ELR (cell line): ENCODE measurements at regions not wholly inside any gene's neighbourhood (a gene's known extent, or its start where the extent isn't known, plus 50 kb on each side); places are given as distances from the start of the nearest gene placed in this dataset.
A peak's percentile ranks its signal among the peaks of the same experiment; 100 is the strongest.

Experiments used
- DNase-seq: peaks from one replicate; pipeline ENCODE4 v3.0.0-alpha.2; 2015; ENCODE audit warnings: low read depth

DNA sequence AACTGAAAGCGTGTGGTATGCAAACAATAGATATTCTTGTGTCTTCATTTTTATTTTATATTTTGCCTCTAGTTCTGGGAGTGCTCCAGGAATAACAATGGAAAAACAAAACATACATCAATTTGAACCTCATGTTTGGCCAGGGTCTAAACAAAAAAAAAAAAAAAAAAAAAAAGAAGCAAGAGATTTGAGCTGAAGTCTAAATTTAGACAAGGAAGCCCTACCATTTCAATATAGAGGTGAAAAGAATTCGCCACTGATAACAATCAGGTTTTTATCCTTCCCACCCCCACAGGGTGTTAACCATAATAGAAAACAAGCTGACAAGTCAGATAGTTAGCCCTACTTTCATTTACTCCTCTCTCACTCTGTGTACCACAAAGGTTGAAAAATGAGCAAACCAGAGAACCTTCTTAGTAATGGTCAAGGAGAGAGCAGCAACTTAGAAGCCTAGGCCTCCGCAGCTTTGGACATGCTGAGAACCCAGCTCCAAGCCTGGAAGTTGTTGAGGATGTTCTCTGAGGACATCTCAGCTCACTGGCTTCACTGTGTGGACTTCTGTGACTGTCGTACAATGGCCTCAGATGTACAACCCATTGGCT lies 118.2 kb upstream of the HMHB1 start:
- DNase-seq, result no peak

GRCh38 chr5:143692342-143692741 lies 119.6 kb upstream of the HMHB1 start:
- no peak for DNase-seq

DNA sequence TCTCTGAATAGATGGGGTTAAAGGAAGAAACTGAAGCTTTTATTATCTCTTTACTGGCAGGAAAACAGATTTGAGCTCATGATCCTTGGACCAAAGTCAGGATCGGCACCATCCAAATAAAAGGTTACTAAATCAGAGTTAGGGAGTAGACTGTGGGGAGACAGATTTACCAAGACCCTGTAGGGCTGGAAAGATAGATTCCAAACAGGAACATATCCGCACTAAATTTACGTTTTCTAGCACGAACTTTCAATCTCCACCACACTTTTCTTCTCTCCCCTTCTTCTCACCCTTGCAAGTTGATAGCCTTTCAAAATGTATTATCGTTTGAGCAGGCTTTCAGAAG lies 120.0 kb upstream of the HMHB1 start:
- DNase-seq, result no peak

GRCh38 chr5:143691287-143691944 lies 120.5 kb upstream of the HMHB1 start:
- no peak for DNase-seq

DNA sequence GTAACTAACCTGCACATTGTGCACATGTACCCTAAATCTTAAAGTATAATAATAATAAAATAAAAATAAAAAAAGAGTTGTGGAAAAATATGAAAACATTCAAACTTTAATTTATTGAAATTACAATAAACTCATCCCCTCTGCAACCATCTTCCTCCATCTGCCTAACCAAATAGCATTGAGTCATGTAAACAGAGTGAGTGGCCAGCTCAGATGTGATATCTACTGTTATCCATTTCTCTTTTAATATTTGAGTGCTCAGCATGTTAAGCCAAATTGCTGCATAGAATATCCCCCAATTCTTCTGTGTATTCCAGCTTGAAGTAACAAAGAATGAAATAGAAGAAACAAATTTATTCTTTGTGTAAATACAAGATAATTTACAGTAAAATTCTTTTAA lies 124.4 kb upstream of the HMHB1 start:
- peak; percentile 21 for DNase-seq

DNA sequence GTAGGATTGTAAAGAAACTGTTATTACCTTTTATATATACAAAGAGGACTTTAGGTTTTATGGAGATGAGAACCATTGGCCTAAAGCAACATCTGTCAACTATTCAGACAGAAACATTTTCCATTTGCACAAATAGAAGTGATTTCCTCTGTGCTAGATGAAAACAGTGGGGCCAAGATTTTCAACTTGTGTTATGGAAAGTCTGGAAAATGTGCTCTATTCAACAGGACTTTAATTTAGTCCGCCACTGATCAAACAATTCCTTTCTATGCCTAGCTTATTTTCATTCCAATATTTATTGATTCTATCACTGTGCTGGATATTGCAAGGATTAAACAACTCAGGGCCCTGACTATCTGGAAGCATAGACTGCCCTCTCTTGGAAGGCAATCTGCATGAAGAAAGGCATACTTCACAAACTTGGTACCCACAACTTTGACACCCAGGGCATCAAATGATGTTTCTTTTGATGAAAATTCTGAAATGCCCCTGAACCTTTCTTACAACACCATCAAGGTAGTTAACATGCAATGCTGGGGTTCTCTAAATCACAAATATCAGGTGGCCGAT lies 126.6 kb upstream of the HMHB1 start:
- peak; percentile 48 for DNase-seq

GRCh38 chr5:143683459-143683858 lies 128.5 kb upstream of the HMHB1 start:
- no peak for DNase-seq

DNA sequence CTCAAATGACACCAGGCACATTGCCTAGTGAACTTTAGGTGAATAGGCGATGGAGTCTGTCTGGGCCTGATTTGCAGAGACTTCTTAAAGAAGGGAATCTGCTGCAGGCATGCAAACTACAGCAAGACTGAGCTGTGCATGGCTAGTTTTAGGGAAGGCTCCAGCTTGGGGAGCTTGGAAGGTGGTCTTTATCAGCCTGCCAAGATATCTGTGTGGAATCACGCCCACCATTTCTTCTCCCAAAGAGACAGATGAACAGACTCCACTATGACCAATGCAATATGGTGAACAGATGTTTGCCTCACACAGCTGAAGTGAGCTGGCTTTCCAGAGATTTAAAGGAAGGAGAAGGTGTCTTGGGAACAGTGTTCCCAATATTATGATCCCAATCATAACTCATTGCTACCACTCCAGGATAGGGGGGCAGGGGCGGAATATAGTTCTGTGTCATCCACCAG lies 129.0 kb upstream of the HMHB1 start:
- DNase-seq, result no peak

GRCh38 chr5:143682246-143682905 lies 129.6 kb upstream of the HMHB1 start:
- no peak for DNase-seq

DNA sequence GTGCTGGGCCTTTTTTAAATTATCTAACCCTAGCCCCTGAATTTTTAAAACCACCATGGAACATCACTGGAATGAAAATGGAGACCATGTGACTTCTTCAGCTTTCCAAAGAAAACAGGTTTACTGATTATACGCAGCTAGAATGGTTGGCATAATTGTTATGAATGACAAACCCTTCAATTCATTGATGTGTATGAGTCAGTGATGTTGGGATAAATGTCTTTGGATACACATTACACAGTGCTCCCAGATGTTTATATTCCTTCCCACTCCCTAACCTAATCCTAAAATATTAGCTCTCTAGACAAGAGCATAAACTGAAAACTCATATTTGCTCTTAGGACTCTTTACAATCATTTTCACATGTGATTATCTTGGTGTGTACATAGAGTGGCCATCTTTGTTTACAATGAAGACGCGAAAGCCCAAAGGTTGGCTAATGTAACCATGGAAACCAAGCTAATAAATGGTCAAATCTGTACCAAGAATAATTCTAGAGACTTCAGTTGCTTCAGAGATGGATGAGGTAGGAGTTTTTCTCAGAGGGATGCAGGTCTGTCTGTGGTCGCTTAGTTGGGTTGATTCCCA lies 131.2 kb upstream of the HMHB1 start:
- no peak for DNase-seq

- peak; percentile 74 for DNase-seq
These were observed 132.2 kb upstream of the HMHB1 start for GRCh38 chr5:143679777-143680176.

DNA sequence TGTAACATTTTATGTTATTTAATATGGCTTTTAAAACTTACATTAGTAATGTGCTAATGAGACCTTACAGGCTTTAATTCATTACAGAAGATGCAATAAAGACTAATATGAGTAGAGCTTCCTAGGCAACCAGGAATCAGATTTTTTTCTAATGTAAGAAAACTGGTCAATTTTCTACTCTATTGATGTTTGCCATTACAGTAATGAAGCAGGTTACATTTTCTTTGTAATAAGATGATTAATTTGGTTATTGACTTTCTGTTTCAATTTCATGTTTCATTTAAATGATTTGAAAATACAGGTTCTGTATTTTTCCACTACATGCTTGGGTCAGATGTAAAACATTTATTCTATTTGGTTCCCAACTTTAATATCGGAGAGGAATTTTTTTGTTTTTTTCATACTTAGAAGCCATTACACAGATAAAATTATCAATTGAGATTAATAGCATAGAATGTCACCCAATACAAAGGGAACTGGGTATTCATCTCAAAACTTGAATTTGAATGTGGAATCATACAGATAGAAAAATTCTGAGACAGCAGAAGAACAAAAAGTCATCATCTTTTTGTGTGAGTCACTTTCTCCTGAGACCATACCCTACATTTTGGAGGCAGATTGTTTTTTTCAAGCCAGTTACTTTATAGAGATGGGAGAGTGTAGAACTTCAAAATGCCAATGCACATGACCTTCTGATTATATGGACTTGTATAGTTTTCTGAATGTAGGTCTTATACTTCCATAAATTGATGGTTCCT lies 133.6 kb upstream of the HMHB1 start:
- no peak for DNase-seq

DNA sequence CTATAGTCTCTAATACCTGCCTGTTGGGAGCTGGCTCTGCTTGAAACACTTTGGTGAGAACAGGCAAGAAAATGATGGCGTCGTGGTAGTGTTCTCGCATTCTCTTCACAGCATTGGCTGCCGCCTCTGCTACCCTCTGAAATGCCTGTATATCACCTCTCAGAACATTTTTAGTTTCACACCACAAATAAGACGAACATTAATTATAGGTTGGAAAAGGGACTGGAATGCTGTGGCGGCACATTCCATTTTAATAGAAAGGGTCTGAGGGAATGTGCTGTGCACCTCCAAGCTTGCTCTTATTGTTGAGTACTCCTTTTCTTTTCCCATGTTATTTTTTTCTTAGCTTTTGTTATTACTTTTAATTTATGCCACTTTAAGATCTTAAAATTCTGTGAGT lies 134.6 kb upstream of the HMHB1 start:
- no peak for DNase-seq

- no peak for DNase-seq
These were observed 135.2 kb upstream of the HMHB1 start for GRCh38 chr5:143676802-143677201.

GRCh38 chr5:143674469-143674786 lies 137.5 kb upstream of the HMHB1 start:
- DNase-seq, result no peak

GRCh38 chr5:143673676-143674468 lies 138.1 kb upstream of the HMHB1 start:
- no peak for DNase-seq

- no peak for DNase-seq
These were observed 139.2 kb upstream of the HMHB1 start for GRCh38 chr5:143672806-143673205.

DNA sequence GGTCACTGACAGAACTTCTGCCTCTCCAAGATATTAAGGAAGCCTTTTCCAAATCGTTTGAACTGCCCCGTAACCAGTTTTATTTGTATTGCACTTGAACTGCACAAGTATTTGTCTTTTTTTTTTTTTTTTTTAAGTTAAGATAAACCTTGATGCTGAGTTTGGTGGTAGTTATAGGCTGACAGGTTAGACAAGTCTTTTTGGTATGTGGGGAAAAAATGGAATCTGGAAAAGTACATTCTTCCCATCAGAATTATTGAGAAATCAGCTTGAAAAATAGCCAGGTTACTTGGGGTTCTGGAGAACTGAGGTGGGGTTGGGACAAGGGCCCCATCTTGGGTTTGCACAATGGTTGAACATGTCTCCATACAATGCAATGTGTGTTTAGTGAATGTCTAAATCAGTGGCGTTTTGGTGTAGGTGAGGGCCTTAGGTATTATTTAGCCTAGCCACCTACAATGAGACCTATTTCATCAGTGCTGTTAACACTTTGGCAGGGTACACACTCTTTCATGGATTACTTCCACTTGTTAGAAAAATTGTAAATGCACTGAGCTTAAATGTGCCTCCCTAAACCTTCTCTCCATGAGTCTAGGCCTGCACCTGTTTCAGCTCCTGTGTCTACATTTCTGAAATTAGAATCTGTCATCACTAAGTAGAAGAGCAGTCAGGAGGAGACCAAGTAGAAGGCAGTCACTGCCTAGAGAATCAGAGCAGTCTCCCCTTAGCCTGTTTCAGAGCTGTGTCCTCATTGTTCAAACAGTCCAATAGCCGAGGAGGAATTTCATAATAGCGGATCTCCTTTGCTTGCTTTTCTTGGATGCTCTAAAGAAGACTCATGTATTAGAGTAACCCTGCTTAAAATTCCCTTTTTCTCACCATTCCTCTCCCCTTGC lies 140.0 kb upstream of the HMHB1 start:
- no peak for DNase-seq

GRCh38 chr5:143671021-143671420 lies 140.9 kb upstream of the HMHB1 start:
- no peak for DNase-seq

DNA sequence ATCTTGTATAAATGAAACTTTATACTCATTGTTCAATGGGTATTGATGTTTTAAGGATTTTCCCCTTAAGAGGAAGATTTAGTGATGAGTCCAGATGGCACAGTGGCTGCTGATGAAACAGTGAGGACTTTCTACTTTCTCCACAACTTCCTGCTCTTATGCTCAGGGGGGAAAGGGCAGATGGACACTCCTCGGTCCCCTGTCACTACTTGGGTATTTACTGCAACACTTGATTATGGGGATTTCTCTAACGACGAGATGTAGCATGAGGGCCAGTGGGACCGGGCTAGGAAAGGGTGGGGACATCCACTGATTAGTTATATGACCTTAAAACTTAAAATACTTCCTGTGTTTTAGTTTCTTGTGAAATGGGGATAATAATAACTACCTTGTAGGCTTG lies 146.1 kb upstream of the HMHB1 start:
- no peak for DNase-seq
